GM23338 (cell line): ENCODE measurements at regions not wholly inside any gene's neighbourhood (a gene's known extent, or its start where the extent isn't known, plus 50 kb on each side); places are given as distances from the start of the nearest gene placed in this dataset.

Source experiments
- ATAC-seq: fragments of 200-7000 bp; cut with Tn5 transposase; 3 replicates; pipeline ENCODE4 v1.9.1; 2020
- DNase-seq: peaks from one replicate; pipeline ENCODE4 v3.0.0-alpha.2; 2015; ENCODE audit warnings: low spot score
- H2AFZ ChIP-seq: fragments of 200-600 bp; sonication (generic); 2 replicates; pipeline ENCODE4 v1.8.0; 2016; ENCODE audit warnings: antibody characterized with exemption, mild to moderate bottlenecking, moderate library complexity
- H3F3A ChIP-seq: fragments of 200-600 bp; sonication (generic); replicated peaks from 2 replicates; pipeline ENCODE4 v1.8.0; 2017; ENCODE audit warnings: antibody characterized with exemption, mixed run types, low read depth
- H3K27ac ChIP-seq: fragments of 200-600 bp; sonication (generic); 2 replicates; pipeline ENCODE4 v1.6.1; 2016; ENCODE audit warnings: low read depth
- H3K27me3 ChIP-seq: fragments of 200-600 bp; sonication (generic); 2 replicates; pipeline ENCODE4 v1.8.0; 2016; ENCODE audit warnings: mild to moderate bottlenecking, mixed run types, moderate library complexity; ENCODE audit not compliant: insufficient read depth
- H3K36me3 ChIP-seq: fragments of 200-600 bp; sonication (generic); 2 replicates; pipeline ENCODE4 v1.8.0; 2016; ENCODE audit warnings: mild to moderate bottlenecking; ENCODE audit not compliant: insufficient read depth
- H3K4me1 ChIP-seq: fragments of 200-600 bp; sonication (generic); 2 replicates; pipeline ENCODE4 v1.8.0; 2016; ENCODE audit warnings: mild to moderate bottlenecking, moderate library complexity; ENCODE audit not compliant: insufficient read depth
- H3K4me2 ChIP-seq: fragments of 200-600 bp; sonication (generic); 2 replicates; pipeline ENCODE4 v1.7.1; 2017; ENCODE audit warnings: mixed run types
- H3K4me3 ChIP-seq: fragments of 200-600 bp; sonication (generic); 2 replicates; pipeline ENCODE4 v1.6.1; 2016; ENCODE audit warnings: mixed run types
- H3K79me2 ChIP-seq: fragments of 200-600 bp; sonication (generic); replicated peaks from 2 replicates; pipeline ENCODE4 v1.8.0; 2017; ENCODE audit warnings: mild to moderate bottlenecking; ENCODE audit not compliant: insufficient read depth
- H3K9me2 ChIP-seq: fragments of 200-600 bp; sonication (generic); 2 replicates; pipeline ENCODE4 v1.8.0; 2017; ENCODE audit not compliant: insufficient read depth
- H4K20me1 ChIP-seq: fragments of 200-600 bp; sonication (generic); replicated peaks from 2 replicates; pipeline ENCODE4 v1.8.0; 2017; ENCODE audit warnings: mild to moderate bottlenecking; ENCODE audit not compliant: insufficient read depth
- H3K27ac Mint-ChIP-seq: 2 replicates; pipeline ENCODE4 v1.8.0; 2020; ENCODE audit warnings: inconsistent platforms, mild to moderate bottlenecking, moderate library complexity, mixed read lengths
- H3K27me3 Mint-ChIP-seq: 3 replicates; pipeline ENCODE4 v1.8.0; 2022; ENCODE audit warnings: low read depth, mild to moderate bottlenecking, moderate library complexity, mixed read lengths, inconsistent platforms; ENCODE audit not compliant: insufficient read depth, poor library complexity
- H3K36me3 Mint-ChIP-seq: 3 replicates; pipeline ENCODE4 v1.8.0; 2021; ENCODE audit warnings: low read depth, mild to moderate bottlenecking, inconsistent platforms, moderate library complexity, mixed read lengths
- H3K4me1 Mint-ChIP-seq: 3 replicates; pipeline ENCODE4 v1.8.0; 2020; ENCODE audit warnings: mild to moderate bottlenecking, inconsistent platforms, mixed read lengths
- H3K4me3 Mint-ChIP-seq: 3 replicates; pipeline ENCODE4 v1.8.0; 2021; ENCODE audit warnings: moderate library complexity, mild to moderate bottlenecking, inconsistent platforms, mixed read lengths
- H3K9me3 Mint-ChIP-seq: 3 replicates; pipeline ENCODE4 v1.8.0; 2020; ENCODE audit warnings: moderate library complexity, mild to moderate bottlenecking, inconsistent platforms, mixed read lengths
- CREB1 ChIP-seq: fragments of 250-450 bp; sonication (Bioruptor Pico); IDR thresholded peaks from 2 replicates; pipeline ENCODE4 v1.5.0; 2020; ENCODE audit warnings: low read depth, mild to moderate bottlenecking, moderate library complexity
- EZH2 ChIP-seq: fragments of 200-600 bp; sonication (generic); IDR thresholded peaks from one replicate; pipeline ENCODE4 v1.8.0; 2017; ENCODE audit warnings: antibody characterized with exemption, mild to moderate bottlenecking, low read depth; ENCODE audit not compliant: unreplicated experiment
- EZH2phosphoT487 ChIP-seq: fragments of 200-600 bp; sonication (generic); IDR thresholded peaks from one replicate; pipeline ENCODE4 v1.8.1; 2018; ENCODE audit warnings: antibody characterized with exemption; ENCODE audit not compliant: unreplicated experiment
- JUNB ChIP-seq: IDR thresholded peaks from one replicate; pipeline ENCODE4 v1.6.1; 2016; ENCODE audit warnings: antibody characterized with exemption; ENCODE audit not compliant: unreplicated experiment
- NANOG ChIP-seq: IDR thresholded peaks from 2 replicates; pipeline ENCODE4 v1.6.1; 2016; ENCODE audit warnings: antibody characterized with exemption, borderline replicate concordance
- POLR2AphosphoS5 ChIP-seq: IDR thresholded peaks from 2 replicates; pipeline ENCODE4 v1.6.1; 2016; ENCODE audit warnings: antibody characterized with exemption, low read depth
- STAT1 ChIP-seq: IDR thresholded peaks from one replicate; pipeline ENCODE4 v1.6.1; 2016; ENCODE audit warnings: antibody characterized with exemption; ENCODE audit not compliant: unreplicated experiment
- ZNF114 ChIP-seq: fragments of 250-450 bp; sonication (Bioruptor Pico); IDR thresholded peaks from 2 replicates; pipeline ENCODE4 v1.5.0; 2020; ENCODE audit warnings: mild to moderate bottlenecking, moderate library complexity
- ZNF331 ChIP-seq: fragments of 250-450 bp; sonication (Bioruptor Pico); IDR thresholded peaks from 2 replicates; pipeline ENCODE4 v1.5.0; 2020; ENCODE audit warnings: low read depth, mild to moderate bottlenecking, moderate library complexity
- TF ChIP-seq, protein P1 (sequence below), 2 experiments: fragments of 200-600 bp in 1 of 2; sonication (generic) in 1 of 2; conservative IDR thresholded peaks; 2 replicates each; pipeline versions ENCODE4 v1.5.1 to v1.6.1; 2016 to 2017; ENCODE audit warnings: antibody characterized with exemption in 2 of 2, low read depth in 2 of 2, mild to moderate bottlenecking in 2 of 2, moderate library complexity in 1 of 2
- TF ChIP-seq, protein P2 (sequence below): IDR thresholded peaks from 2 replicates; pipeline ENCODE4 v1.6.1; 2016; ENCODE audit warnings: antibody characterized with exemption
- TF ChIP-seq, protein P3 (sequence below): fragments of 250-450 bp; sonication (Bioruptor Pico); IDR thresholded peaks from 2 replicates; pipeline ENCODE4 v1.5.0; 2020; ENCODE audit warnings: mild to moderate bottlenecking, moderate library complexity
- TF ChIP-seq, protein P4 (sequence below): IDR thresholded peaks from one replicate; pipeline ENCODE4 v1.6.1; 2018; ENCODE audit warnings: antibody characterized with exemption; ENCODE audit not compliant: unreplicated experiment

DNA sequence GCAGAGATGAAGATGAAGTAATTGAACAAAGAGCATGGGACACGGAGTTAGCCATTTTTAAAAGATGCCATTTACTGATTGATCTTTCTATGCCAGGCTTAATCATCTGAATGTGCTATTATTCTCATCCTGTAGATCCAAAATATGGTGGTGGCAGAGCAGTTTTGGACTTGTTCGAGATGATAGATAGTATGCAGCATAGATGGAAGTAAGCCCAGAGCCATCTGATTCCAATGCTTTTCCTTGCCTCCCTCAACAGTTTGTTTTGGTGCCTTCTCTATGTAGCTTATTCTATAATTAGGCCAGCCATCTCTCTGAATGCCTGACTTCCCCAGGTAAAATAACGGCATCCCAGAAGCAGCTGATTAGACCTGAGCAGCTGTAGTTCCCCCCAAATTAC is 152.6 kb upstream of the CLNK start:
- H4K20me1 ChIP-seq = no peaks in the 10 kb centered on the region
- no peak overlapping the region for H3K27ac ChIP-seq
- no peaks in the 10 kb centered on the region for H3K27me3 ChIP-seq
- Mint-ChIP-seq H3K4me3 (no peak overlapping the region), H3K27me3 (no peaks in the 10 kb centered on the region), H3K9me3 (no peaks in the 10 kb centered on the region), H3K36me3 (no peaks in the 10 kb centered on the region), H3K27ac (no peak overlapping the region), H3K4me1 (no peaks in the 10 kb centered on the region; the same call in 2 of the 3 replicates)
- no peak overlapping the region for H3K4me2 ChIP-seq
- no peak overlapping the region for H3K4me3 ChIP-seq
- H3K79me2 ChIP-seq = no peaks in the 10 kb centered on the region
- H3K4me1 ChIP-seq = no peaks in the 10 kb centered on the region
- DNase-seq (no peak), ATAC-seq (no peak)
- no peak for TF ChIP-seq ZNF331 (CRISPR knock-in tag)
- TF ChIP-seq EZH2phosphoT487 = no peak
- TF ChIP-seq POLR2AphosphoS5 = no peak
- TF ChIP-seq STAT1 = no peak
- TF ChIP-seq, protein P1, sequence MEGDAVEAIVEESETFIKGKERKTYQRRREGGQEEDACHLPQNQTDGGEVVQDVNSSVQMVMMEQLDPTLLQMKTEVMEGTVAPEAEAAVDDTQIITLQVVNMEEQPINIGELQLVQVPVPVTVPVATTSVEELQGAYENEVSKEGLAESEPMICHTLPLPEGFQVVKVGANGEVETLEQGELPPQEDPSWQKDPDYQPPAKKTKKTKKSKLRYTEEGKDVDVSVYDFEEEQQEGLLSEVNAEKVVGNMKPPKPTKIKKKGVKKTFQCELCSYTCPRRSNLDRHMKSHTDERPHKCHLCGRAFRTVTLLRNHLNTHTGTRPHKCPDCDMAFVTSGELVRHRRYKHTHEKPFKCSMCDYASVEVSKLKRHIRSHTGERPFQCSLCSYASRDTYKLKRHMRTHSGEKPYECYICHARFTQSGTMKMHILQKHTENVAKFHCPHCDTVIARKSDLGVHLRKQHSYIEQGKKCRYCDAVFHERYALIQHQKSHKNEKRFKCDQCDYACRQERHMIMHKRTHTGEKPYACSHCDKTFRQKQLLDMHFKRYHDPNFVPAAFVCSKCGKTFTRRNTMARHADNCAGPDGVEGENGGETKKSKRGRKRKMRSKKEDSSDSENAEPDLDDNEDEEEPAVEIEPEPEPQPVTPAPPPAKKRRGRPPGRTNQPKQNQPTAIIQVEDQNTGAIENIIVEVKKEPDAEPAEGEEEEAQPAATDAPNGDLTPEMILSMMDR (conservative IDR thresholded peaks at IDR 0.05; ENCODE audit: low read depth in 2 of 2) = no peak
- TF ChIP-seq NANOG = no peak
- TF ChIP-seq JUNB = no peak
- TF ChIP-seq, protein P2, sequence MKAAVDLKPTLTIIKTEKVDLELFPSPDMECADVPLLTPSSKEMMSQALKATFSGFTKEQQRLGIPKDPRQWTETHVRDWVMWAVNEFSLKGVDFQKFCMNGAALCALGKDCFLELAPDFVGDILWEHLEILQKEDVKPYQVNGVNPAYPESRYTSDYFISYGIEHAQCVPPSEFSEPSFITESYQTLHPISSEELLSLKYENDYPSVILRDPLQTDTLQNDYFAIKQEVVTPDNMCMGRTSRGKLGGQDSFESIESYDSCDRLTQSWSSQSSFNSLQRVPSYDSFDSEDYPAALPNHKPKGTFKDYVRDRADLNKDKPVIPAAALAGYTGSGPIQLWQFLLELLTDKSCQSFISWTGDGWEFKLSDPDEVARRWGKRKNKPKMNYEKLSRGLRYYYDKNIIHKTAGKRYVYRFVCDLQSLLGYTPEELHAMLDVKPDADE = no peak
- no peak for TF ChIP-seq ZNF114
- no peak for TF ChIP-seq CREB1 (CRISPR knock-in tag)
- TF ChIP-seq, protein P3, sequence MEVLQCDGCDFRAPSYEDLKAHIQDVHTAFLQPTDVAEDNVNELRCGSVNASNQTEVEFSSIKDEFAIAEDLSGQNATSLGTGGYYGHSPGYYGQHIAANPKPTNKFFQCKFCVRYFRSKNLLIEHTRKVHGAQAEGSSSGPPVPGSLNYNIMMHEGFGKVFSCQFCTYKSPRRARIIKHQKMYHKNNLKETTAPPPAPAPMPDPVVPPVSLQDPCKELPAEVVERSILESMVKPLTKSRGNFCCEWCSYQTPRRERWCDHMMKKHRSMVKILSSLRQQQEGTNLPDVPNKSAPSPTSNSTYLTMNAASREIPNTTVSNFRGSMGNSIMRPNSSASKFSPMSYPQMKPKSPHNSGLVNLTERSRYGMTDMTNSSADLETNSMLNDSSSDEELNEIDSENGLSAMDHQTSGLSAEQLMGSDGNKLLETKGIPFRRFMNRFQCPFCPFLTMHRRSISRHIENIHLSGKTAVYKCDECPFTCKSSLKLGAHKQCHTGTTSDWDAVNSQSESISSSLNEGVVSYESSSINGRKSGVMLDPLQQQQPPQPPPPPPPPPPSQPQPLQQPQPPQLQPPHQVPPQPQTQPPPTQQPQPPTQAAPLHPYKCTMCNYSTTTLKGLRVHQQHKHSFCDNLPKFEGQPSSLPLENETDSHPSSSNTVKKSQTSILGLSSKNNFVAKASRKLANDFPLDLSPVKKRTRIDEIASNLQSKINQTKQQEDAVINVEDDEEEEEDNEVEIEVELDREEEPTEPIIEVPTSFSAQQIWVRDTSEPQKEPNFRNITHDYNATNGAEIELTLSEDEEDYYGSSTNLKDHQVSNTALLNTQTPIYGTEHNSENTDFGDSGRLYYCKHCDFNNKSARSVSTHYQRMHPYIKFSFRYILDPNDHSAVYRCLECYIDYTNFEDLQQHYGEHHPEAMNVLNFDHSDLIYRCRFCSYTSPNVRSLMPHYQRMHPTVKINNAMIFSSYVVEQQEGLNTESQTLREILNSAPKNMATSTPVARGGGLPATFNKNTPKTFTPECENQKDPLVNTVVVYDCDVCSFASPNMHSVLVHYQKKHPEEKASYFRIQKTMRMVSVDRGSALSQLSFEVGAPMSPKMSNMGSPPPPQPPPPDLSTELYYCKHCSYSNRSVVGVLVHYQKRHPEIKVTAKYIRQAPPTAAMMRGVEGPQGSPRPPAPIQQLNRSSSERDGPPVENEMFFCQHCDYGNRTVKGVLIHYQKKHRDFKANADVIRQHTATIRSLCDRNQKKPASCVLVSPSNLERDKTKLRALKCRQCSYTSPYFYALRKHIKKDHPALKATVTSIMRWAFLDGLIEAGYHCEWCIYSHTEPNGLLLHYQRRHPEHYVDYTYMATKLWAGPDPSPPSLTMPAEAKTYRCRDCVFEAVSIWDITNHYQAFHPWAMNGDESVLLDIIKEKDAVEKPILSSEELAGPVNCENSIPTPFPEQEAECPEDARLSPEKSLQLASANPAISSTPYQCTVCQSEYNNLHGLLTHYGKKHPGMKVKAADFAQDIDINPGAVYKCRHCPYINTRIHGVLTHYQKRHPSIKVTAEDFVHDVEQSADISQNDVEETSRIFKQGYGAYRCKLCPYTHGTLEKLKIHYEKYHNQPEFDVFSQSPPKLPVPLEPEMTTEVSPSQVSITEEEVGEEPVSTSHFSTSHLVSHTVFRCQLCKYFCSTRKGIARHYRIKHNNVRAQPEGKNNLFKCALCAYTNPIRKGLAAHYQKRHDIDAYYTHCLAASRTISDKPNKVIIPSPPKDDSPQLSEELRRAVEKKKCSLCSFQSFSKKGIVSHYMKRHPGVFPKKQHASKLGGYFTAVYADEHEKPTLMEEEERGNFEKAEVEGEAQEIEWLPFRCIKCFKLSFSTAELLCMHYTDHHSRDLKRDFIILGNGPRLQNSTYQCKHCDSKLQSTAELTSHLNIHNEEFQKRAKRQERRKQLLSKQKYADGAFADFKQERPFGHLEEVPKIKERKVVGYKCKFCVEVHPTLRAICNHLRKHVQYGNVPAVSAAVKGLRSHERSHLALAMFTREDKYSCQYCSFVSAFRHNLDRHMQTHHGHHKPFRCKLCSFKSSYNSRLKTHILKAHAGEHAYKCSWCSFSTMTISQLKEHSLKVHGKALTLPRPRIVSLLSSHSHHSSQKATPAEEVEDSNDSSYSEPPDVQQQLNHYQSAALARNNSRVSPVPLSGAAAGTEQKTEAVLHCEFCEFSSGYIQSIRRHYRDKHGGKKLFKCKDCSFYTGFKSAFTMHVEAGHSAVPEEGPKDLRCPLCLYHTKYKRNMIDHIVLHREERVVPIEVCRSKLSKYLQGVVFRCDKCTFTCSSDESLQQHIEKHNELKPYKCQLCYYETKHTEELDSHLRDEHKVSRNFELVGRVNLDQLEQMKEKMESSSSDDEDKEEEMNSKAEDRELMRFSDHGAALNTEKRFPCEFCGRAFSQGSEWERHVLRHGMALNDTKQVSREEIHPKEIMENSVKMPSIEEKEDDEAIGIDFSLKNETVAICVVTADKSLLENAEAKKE = no peak
- TF ChIP-seq, protein P4, sequence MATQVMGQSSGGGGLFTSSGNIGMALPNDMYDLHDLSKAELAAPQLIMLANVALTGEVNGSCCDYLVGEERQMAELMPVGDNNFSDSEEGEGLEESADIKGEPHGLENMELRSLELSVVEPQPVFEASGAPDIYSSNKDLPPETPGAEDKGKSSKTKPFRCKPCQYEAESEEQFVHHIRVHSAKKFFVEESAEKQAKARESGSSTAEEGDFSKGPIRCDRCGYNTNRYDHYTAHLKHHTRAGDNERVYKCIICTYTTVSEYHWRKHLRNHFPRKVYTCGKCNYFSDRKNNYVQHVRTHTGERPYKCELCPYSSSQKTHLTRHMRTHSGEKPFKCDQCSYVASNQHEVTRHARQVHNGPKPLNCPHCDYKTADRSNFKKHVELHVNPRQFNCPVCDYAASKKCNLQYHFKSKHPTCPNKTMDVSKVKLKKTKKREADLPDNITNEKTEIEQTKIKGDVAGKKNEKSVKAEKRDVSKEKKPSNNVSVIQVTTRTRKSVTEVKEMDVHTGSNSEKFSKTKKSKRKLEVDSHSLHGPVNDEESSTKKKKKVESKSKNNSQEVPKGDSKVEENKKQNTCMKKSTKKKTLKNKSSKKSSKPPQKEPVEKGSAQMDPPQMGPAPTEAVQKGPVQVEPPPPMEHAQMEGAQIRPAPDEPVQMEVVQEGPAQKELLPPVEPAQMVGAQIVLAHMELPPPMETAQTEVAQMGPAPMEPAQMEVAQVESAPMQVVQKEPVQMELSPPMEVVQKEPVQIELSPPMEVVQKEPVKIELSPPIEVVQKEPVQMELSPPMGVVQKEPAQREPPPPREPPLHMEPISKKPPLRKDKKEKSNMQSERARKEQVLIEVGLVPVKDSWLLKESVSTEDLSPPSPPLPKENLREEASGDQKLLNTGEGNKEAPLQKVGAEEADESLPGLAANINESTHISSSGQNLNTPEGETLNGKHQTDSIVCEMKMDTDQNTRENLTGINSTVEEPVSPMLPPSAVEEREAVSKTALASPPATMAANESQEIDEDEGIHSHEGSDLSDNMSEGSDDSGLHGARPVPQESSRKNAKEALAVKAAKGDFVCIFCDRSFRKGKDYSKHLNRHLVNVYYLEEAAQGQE = no peak
- no peak for TF ChIP-seq EZH2
- no peak overlapping the region for H2AFZ ChIP-seq
- no peaks in the 10 kb centered on the region for H3F3A ChIP-seq
- H3K36me3 ChIP-seq = no peaks in the 10 kb centered on the region
- H3K9me2 ChIP-seq = no peaks in the 10 kb centered on the region
